Panc1 (cell line): ENCODE measurements at regions not wholly inside any gene's neighbourhood (a gene's known extent, or its start where the extent isn't known, plus 50 kb on each side); places are given as distances from the start of the nearest gene placed in this dataset.
"Not testable (repeated sequence)": the region's sequence is repeated elsewhere in the genome, so short reads cannot be mapped to it uniquely, and the experiment has no call there.

Experiments used
- ATAC-seq: fragments of 200-7000 bp; cut with Tn5 transposase; 2 replicates; pipeline ENCODE4 v1.9.1; 2020; ENCODE audit warnings: mild to moderate bottlenecking, moderate library complexity
- BruUV-seq: library from RNA; stranded (reverse); fragments of 400-500 nt; replicated peaks from 2 replicates; lab custom pipeline; 2021; lab: Mats Ljungman, UMichigan
- CTCF ChIA-PET: fragments of 300-600 bp; sonication (Branson Sonifier 250); formaldehyde crosslinking; loops from one replicate; lab custom pipeline; 2022; ENCODE audit warnings: antibody characterized with exemption; lab: Charles Lee
- POLR2A ChIA-PET: fragments of 300-600 bp; sonication (Branson Sonifier 250); formaldehyde crosslinking; loops from one replicate; lab custom pipeline; 2022; ENCODE audit warnings: antibody characterized with exemption; lab: Charles Lee
- DNase-seq: peaks from one replicate; pipeline ENCODE4 v3.0.0-alpha.2; 2010; ENCODE audit warnings: low read depth, low spot score
- H3K27ac ChIP-seq: 2 replicates; pipeline ENCODE4 v1.5.1; 2011; ENCODE audit warnings: mild to moderate bottlenecking, low read length, inconsistent platforms
- H3K27me3 ChIP-seq: fragments of 200-500 bp; sonication (Bioruptor generic); 2 replicates; pipeline ENCODE4 v1.6.0; 2014; ENCODE audit warnings: low read length, inconsistent platforms; ENCODE audit not compliant: control insufficient read depth, insufficient read depth
- H3K36me3 ChIP-seq: fragments of 200-500 bp; sonication (Bioruptor generic); 2 replicates; pipeline ENCODE4 v1.5.1; 2014; ENCODE audit warnings: inconsistent platforms, mild to moderate bottlenecking, low read length, moderate library complexity; ENCODE audit not compliant: control insufficient read depth, insufficient read depth
- H3K4me1 ChIP-seq: 2 replicates; pipeline ENCODE4 v1.5.1; 2011; ENCODE audit warnings: inconsistent platforms, mild to moderate bottlenecking, low read length, moderate library complexity; ENCODE audit not compliant: control insufficient read depth, insufficient read depth
- H3K4me3 ChIP-seq, 2 experiments: 2 replicates each; pipeline ENCODE4 v1.5.1; 2011 to 2012; ENCODE audit warnings: low read depth in 2 of 2, low read length in 2 of 2, mild to moderate bottlenecking in 2 of 2, inconsistent platforms in 1 of 2, moderate library complexity in 1 of 2
- H3K9me3 ChIP-seq: fragments of 200-500 bp; sonication (Bioruptor generic); 2 replicates; pipeline ENCODE4 v1.5.1; 2014; ENCODE audit warnings: low read depth, mild to moderate bottlenecking, inconsistent platforms, low read length, moderate library complexity; ENCODE audit not compliant: control insufficient read depth, insufficient read depth
- POLR2AphosphoS5 ChIP-seq: IDR thresholded peaks from 2 replicates; pipeline ENCODE4 v1.6.1; 2012; ENCODE audit warnings: mild to moderate bottlenecking, low read depth, low read length, moderate library complexity
- SIN3A ChIP-seq: IDR thresholded peaks from 2 replicates; pipeline ENCODE4 v1.6.1; 2012; ENCODE audit warnings: low read depth, mild to moderate bottlenecking, low read length, moderate library complexity, borderline replicate concordance; ENCODE audit not compliant: insufficient read depth
- TCF7L2 ChIP-seq: IDR thresholded peaks from 2 replicates; pipeline ENCODE4 v1.6.1; 2011; ENCODE audit warnings: mild to moderate bottlenecking, low read depth, low read length, inconsistent platforms
- in situ Hi-C: cut with HindIII; loops from 2 replicates; pipeline ENCODE4 v1.10.0; 2016; ENCODE audit warnings: low sequenced_read_pairs, low pct_unique_long_range_greater_than_20kb
- intact Hi-C: fragments of 100-400 bp; cut with micrococcal nuclease; formaldehyde crosslinking; loops from one replicate; pipeline ENCODE4 v1.10.0; 2022; ENCODE audit not compliant: unreplicated experiment
- TF ChIP-seq, protein P1 (sequence below): fragments of 450-650 bp; IDR thresholded peaks from 2 replicates; pipeline ENCODE4 v1.5.1; 2017; ENCODE audit warnings: mild to moderate bottlenecking
- TF ChIP-seq, protein P2 (sequence below), 2 experiments: IDR thresholded peaks; 2 replicates each; pipeline ENCODE4 v1.6.1; 2011 to 2012; ENCODE audit warnings: low read depth in 2 of 2, control low read depth in 1 of 2, low read length in 1 of 2, mild to moderate bottlenecking in 1 of 2, moderate library complexity in 1 of 2; ENCODE audit not compliant: insufficient read depth in 1 of 2

DNA sequence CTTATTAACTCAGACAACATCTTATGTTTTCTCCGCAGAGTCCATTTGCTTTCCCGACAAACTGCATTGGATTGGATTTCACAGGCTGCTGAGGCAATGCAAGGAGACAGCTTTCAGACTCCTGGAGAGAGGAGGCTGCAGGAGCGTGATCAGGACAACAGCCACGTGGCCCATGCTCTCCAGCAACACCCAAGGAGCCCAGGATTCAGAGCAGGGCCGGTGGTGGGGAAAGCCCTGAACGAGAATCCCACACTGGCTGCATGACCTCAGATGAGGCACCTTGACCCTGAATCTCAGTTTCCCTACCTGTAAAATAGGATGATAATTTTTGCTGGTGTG is 78.3 kb upstream of the NFASC start:
- no peak overlapping the region for H3K27ac ChIP-seq
- 0 out of 2 replicates have a peak, but pooled peaks cover 4% of the 10 kb centered on the region for H3K4me1 ChIP-seq
- peaks cover 13% of the 10 kb centered on the region for H3K27me3 ChIP-seq
- no peak for DNase-seq
- in situ Hi-C loops, result no loop called here
- H3K4me3 ChIP-seq, result no peak overlapping the region
- H3K36me3 ChIP-seq, result no peaks in the 10 kb centered on the region
- CTCF ChIA-PET, result interaction anchor here (0.9 to 2.5 kb wide), 5 partner anchors 9 to 223 kb away, joined by 3 to 15 read pairs (median 5); no protein-coding TSS in a partner anchor
- ATAC-seq, result no peak
- BruUV-seq, result no TSS peak
- no peaks in the 10 kb centered on the region for H3K9me3 ChIP-seq
- POLR2A ChIA-PET, result no interaction called here
- TF ChIP-seq SIN3A (no peak), POLR2AphosphoS5 (no peak), TCF7L2 (no peak)
- TF ChIP-seq, protein P1, sequence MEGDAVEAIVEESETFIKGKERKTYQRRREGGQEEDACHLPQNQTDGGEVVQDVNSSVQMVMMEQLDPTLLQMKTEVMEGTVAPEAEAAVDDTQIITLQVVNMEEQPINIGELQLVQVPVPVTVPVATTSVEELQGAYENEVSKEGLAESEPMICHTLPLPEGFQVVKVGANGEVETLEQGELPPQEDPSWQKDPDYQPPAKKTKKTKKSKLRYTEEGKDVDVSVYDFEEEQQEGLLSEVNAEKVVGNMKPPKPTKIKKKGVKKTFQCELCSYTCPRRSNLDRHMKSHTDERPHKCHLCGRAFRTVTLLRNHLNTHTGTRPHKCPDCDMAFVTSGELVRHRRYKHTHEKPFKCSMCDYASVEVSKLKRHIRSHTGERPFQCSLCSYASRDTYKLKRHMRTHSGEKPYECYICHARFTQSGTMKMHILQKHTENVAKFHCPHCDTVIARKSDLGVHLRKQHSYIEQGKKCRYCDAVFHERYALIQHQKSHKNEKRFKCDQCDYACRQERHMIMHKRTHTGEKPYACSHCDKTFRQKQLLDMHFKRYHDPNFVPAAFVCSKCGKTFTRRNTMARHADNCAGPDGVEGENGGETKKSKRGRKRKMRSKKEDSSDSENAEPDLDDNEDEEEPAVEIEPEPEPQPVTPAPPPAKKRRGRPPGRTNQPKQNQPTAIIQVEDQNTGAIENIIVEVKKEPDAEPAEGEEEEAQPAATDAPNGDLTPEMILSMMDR, result no peak
- TF ChIP-seq, protein P2, sequence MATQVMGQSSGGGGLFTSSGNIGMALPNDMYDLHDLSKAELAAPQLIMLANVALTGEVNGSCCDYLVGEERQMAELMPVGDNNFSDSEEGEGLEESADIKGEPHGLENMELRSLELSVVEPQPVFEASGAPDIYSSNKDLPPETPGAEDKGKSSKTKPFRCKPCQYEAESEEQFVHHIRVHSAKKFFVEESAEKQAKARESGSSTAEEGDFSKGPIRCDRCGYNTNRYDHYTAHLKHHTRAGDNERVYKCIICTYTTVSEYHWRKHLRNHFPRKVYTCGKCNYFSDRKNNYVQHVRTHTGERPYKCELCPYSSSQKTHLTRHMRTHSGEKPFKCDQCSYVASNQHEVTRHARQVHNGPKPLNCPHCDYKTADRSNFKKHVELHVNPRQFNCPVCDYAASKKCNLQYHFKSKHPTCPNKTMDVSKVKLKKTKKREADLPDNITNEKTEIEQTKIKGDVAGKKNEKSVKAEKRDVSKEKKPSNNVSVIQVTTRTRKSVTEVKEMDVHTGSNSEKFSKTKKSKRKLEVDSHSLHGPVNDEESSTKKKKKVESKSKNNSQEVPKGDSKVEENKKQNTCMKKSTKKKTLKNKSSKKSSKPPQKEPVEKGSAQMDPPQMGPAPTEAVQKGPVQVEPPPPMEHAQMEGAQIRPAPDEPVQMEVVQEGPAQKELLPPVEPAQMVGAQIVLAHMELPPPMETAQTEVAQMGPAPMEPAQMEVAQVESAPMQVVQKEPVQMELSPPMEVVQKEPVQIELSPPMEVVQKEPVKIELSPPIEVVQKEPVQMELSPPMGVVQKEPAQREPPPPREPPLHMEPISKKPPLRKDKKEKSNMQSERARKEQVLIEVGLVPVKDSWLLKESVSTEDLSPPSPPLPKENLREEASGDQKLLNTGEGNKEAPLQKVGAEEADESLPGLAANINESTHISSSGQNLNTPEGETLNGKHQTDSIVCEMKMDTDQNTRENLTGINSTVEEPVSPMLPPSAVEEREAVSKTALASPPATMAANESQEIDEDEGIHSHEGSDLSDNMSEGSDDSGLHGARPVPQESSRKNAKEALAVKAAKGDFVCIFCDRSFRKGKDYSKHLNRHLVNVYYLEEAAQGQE (IDR thresholded peaks at IDR 0.05; ENCODE audit: insufficient read depth in 1 of 2, low read depth in 2 of 2, low read length in 1 of 2), result no peak
- intact Hi-C loops, result no loop called here

DNA sequence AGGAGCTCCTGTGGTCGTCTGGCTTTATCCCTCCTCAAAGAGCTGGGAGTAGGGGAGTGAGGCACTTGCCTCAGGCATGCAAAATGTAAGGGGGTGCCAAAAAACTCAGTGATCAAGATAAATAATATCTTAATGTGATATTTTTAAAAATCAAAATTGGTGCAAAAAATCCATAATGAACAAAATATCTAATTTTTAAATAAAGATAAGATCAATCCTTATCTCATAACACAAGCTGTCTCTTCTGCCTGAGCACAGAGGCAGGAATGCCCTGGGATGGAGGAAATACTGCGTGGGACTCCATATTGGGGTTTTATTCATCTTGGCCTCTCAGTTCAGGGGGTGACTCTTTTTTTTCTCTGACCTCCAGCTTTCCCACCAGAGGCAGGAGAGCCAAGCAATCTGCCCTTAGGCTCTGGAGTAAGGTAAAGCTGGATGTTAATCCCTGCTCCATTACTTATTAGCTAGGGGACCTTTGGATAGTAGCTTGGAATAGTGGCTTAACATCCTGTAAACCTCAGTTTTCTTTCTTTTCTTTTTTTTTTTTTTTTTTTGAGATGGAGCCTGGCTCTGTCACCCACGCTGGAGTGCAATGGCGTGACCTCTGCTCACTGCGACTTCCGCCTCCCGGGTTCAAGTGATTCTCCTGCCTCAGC is 77.3 kb upstream of the NFASC start:
- H3K9me3 ChIP-seq, result no peaks in the 10 kb centered on the region
- ChIA-PET CTCF (interaction anchor here (2.5 kb wide), 1 partner anchor 13 kb away, joined by 15 read pairs; no protein-coding TSS in a partner anchor), POLR2A (interaction anchor here (0.6 kb wide), 1 partner anchor 232 kb away, joined by 5 read pairs; no protein-coding TSS in a partner anchor)
- H3K4me3 ChIP-seq, result no peak overlapping the region
- no peaks in the 10 kb centered on the region for H3K36me3 ChIP-seq
- ATAC-seq (no peak), DNase-seq (no peak)
- intact Hi-C loops, result no loop called here
- H3K4me1 ChIP-seq, result 0 out of 2 replicates have a peak, but pooled peaks cover 4% of the 10 kb centered on the region
- H3K27ac ChIP-seq, result no peak overlapping the region
- BruUV-seq, result no TSS peak
- peaks cover 11% of the 10 kb centered on the region for H3K27me3 ChIP-seq
- in situ Hi-C loops, result no loop called here
- TF ChIP-seq SIN3A (no peak), TCF7L2 (no peak), POLR2AphosphoS5 (no peak)
- TF ChIP-seq, protein P1, result no peak
- TF ChIP-seq, protein P2 (IDR thresholded peaks at IDR 0.05; ENCODE audit: insufficient read depth in 1 of 2, low read depth in 2 of 2, low read length in 1 of 2), result no peak

DNA sequence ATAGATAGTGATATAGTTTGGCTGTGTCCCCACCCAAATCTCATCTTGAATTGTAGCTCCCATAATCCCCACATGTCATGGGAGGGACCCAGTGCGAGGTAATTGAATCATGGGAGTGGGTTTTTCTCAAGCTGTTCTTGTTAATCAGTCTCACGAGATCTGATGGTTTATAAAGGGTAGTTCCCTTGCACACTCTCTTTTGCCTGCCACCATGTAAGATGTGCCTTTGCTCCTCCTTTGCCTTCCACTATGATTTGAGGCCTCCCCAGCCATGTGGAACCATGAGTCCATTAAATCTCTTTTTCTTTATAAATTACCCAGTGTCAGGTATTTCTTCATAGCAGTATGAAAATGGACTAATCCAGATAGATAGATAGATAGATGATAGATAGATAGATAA is 73.8 kb upstream of the NFASC start:
- BruUV-seq, DNase-seq, H3K36me3 ChIP-seq, intact Hi-C loops, H3K9me3 ChIP-seq, H3K4me1 ChIP-seq, CTCF ChIA-PET, H3K27me3 ChIP-seq, in situ Hi-C loops, H3K4me3 ChIP-seq, H3K27ac ChIP-seq, POLR2A ChIA-PET, ATAC-seq: not testable (repeated sequence)
